Thoracic aorta (tissue), 2 donors: ENCODE measurements at regions not wholly inside any gene's neighbourhood (a gene's known extent, or its start where the extent isn't known, plus 50 kb on each side); places are given as distances from the start of the nearest gene placed in this dataset.

Experiments used
- ATAC-seq: fragments of 150-250 bp; one replicate; pipeline ENCODE4 v1.8.0; 2017; ENCODE audit warnings: low read depth; ENCODE audit not compliant: insufficient number of reproducible peaks, low FRiP score
- DNase-seq: peaks from one replicate; pipeline ENCODE4 v3.0.0-alpha.2; 2020; ENCODE audit warnings: low spot score
- H3K27ac ChIP-seq, 2 donors: fragments of 200-600 bp; sonication (generic); 1 replicate in 1 of 2; 2 replicates in 1 of 2; pipeline ENCODE4 v1.5.1; 2016; ENCODE audit warnings: mild to moderate bottlenecking in 2 of 2, moderate library complexity in 2 of 2
- H3K27me3 ChIP-seq: fragments of 200-600 bp; sonication (generic); replicated peaks from 2 replicates; pipeline ENCODE4 v1.6.0; 2016; ENCODE audit warnings: mild to moderate bottlenecking; ENCODE audit not compliant: insufficient read depth
- H3K36me3 ChIP-seq: fragments of 200-600 bp; sonication (generic); one replicate; pipeline ENCODE4 v1.5.1; 2016
- H3K4me1 ChIP-seq, 2 donors: fragments of 200-600 bp; sonication (generic); 1 replicate in 1 of 2; 2 replicates in 1 of 2; pipeline versions ENCODE4 v1.5.1 to v1.6.0; 2016; ENCODE audit warnings: low read depth in 2 of 2, mild to moderate bottlenecking in 1 of 2; ENCODE audit not compliant: control insufficient read depth in 1 of 2
- H3K4me3 ChIP-seq: fragments of 200-600 bp; sonication (generic); 2 replicates; pipeline ENCODE4 v1.5.1; 2016; ENCODE audit warnings: mild to moderate bottlenecking
- H3K9me3 ChIP-seq: fragments of 200-600 bp; sonication (generic); 2 replicates; pipeline ENCODE4 v1.5.1; 2016
- TF ChIP-seq, protein P1 (sequence below): fragments of 200-600 bp; sonication (generic); IDR thresholded peaks from one replicate; pipeline ENCODE4 v1.5.1; 2019; ENCODE audit warnings: antibody characterized with exemption

DNA sequence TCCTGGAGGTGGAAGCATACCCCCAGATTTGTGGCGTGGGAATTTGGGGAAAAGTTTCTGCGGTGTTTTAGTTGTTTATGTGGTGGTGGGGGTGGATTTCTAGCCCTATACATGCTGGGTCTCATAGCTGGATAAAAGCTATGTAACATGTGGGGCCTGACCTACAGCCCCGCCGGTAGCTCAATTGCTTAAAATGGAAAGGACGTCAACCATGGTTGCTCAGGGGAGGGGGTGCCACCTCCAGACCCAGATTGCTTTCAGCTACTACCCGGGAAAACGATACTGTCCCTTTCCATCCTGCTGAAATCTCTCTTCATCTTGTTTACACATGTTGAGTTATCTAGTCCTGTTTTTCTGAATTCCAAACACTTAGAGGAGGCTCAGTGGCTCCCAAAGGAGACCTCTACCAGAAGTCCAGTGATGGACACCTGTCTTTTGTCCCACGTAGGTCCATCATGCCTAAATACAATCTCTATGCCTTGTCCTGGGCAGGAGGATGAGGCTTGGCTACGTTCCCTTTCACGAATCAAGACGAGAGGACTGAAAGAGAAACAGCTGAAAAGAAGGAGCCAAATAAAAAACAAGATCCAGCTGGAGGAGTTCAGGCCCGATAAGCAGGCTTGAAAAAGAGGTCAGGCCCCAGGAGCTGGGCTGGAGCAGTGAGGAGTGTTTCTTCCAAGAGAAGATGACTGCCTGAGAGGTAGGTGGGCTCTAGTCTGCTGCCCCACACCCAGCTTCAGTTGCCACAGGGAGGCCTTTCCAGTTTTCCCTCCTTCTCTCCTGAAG, 72.1 kb upstream of the TPRG1 start:
- ATAC-seq = no peak
- no peak for DNase-seq
- TF ChIP-seq, protein P1, sequence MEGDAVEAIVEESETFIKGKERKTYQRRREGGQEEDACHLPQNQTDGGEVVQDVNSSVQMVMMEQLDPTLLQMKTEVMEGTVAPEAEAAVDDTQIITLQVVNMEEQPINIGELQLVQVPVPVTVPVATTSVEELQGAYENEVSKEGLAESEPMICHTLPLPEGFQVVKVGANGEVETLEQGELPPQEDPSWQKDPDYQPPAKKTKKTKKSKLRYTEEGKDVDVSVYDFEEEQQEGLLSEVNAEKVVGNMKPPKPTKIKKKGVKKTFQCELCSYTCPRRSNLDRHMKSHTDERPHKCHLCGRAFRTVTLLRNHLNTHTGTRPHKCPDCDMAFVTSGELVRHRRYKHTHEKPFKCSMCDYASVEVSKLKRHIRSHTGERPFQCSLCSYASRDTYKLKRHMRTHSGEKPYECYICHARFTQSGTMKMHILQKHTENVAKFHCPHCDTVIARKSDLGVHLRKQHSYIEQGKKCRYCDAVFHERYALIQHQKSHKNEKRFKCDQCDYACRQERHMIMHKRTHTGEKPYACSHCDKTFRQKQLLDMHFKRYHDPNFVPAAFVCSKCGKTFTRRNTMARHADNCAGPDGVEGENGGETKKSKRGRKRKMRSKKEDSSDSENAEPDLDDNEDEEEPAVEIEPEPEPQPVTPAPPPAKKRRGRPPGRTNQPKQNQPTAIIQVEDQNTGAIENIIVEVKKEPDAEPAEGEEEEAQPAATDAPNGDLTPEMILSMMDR = no peak
- peaks cover 4 to 15% of the 10 kb centered on the region in 2 donors for H3K4me1 ChIP-seq
- H3K9me3 ChIP-seq = no peaks in the 10 kb centered on the region
- H3K36me3 ChIP-seq = no peaks in the 10 kb centered on the region
- no peak overlapping the region for H3K4me3 ChIP-seq
- H3K27ac ChIP-seq = peak overlapping the region; percentile 68 to 75
- H3K27me3 ChIP-seq = no peaks in the 10 kb centered on the region

DNA sequence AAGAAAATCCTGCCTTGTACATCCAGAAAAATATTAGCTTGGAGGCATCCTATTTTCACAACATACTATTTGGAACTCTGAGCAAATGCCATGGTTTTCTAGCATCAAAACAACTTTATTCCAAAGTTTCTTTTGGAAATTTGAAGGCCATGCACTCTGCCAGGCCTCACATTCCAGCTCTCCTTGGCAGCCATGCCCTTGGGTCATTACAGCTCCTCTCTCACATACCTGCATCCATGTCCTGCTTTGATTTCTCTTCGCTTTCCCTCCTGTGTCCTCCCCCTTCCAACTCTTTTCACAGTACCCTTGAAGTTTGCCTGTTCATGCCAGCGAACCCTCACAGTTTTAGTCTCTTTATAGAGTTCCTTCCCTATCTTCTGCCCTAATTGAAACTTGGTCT, 70.9 kb upstream of the TPRG1 start:
- H3K27me3 ChIP-seq = no peaks in the 10 kb centered on the region
- no peak overlapping the region for H3K4me3 ChIP-seq
- TF ChIP-seq, protein P1 = no peak
- peaks cover 4 to 15% of the 10 kb centered on the region in 2 donors for H3K4me1 ChIP-seq
- peak overlapping the region in 1 of 2 donors; percentile 75 for H3K27ac ChIP-seq
- ATAC-seq (no peak), DNase-seq (no peak)
- no peaks in the 10 kb centered on the region for H3K9me3 ChIP-seq
- no peaks in the 10 kb centered on the region for H3K36me3 ChIP-seq

DNA sequence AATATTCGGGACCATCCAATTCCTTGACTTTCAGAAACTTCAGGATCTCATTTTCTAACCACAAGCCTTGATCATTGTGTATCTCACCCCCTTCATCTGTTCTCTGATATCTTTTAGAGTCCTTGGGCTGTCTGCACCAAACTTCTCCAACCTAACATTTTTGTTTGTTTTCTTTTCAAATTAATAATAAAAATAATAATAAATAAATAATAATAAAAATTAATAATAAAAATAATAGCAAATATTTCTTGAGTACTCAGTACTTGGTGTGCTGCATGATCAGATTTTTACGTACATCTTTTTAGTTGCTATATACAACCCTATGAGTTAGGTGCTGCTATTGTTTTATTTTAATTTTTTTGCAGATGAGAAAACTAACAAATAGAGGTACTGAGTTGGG, 70.2 kb upstream of the TPRG1 start:
- Histone ChIP-seq H3K9me3 (no peaks in the 10 kb centered on the region), H3K4me1 (peaks cover 4 to 16% of the 10 kb centered on the region in 2 donors), H3K4me3 (no peak overlapping the region), H3K36me3 (no peaks in the 10 kb centered on the region), H3K27me3 (no peaks in the 10 kb centered on the region), H3K27ac (no peak overlapping the region)
- TF ChIP-seq, protein P1 = no peak
- DNase-seq (no peak), ATAC-seq (no peak)

DNA sequence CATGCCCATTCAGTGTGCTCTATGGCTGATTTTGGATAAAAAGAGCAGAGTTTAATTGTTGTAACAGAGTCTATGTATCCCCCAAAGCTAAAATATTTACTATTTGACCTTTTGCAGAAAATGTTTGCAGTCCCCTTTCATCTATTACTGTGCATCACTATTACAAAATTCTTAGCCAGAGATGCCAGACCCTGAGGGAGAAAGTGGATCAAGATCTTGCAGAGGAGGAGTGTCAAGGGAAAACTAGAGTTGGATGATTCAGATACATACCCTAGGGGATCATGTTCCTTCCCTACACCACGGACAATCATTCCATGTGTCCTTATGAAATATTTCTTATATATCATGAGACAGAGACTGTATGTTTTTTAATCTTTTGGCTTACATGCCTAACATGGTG, 68.6 kb upstream of the TPRG1 start:
- Histone ChIP-seq H3K9me3 (no peaks in the 10 kb centered on the region), H3K36me3 (no peaks in the 10 kb centered on the region), H3K4me1 (peaks cover 2 to 15% of the 10 kb centered on the region in 2 donors), H3K27ac (no peak overlapping the region), H3K4me3 (no peak overlapping the region), H3K27me3 (no peaks in the 10 kb centered on the region)
- no peak for ATAC-seq
- DNase-seq = no peak
- TF ChIP-seq, protein P1 = no peak

DNA sequence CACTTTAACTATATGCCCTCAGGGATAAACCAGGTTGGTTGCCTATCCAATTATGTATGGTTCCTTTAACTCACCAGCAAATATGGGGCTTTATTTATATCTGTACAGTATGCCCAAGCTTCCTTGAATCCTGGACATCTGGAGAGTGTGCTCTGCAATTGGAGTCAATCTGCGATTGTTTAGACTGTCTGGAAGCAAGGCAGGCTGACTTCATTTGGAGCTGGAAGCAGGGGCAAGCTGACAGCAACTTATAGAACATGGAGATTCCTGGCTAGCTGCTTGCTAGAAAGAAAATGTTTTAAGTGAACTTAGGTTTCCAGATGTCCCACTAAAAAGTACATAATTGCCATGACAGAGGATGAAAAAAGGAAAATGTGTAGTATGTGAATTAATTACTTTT, 63.7 kb upstream of the TPRG1 start:
- DNase-seq = no peak
- TF ChIP-seq, protein P1 = no peak
- Histone ChIP-seq H3K27me3 (no peaks in the 10 kb centered on the region), H3K4me1 (peaks cover 0 to 6% of the 10 kb centered on the region in 2 donors), H3K4me3 (no peak overlapping the region), H3K9me3 (no peaks in the 10 kb centered on the region), H3K36me3 (no peaks in the 10 kb centered on the region), H3K27ac (no peak overlapping the region)
- ATAC-seq = no peak
